ENCODE measurements at regions not wholly inside any gene's neighbourhood (a gene's known extent, or its start where the extent isn't known, plus 50 kb on each side); places are given as distances from the start of the nearest gene placed in this dataset.

GRCh38 chr7:25322473-25322872 is 94.2 kb upstream of the NPVF start:
- TF ChIP-seq CTCF (conservative IDR thresholded peaks at IDR 0.05; ENCODE audit: low read length): no peak
- no peak for DNase-seq (ENCODE audit: low read depth)
- no peak overlapping the region for H3K4me3 ChIP-seq (ENCODE audit: low read length)

GRCh38 chr7:25325186-25325757 is 97.0 kb upstream of the NPVF start:
- TF ChIP-seq CTCF (conservative IDR thresholded peaks at IDR 0.05; ENCODE audit: low read length): no peak
- H3K4me3 ChIP-seq (ENCODE audit: low read length): no peak overlapping the region
- DNase-seq (ENCODE audit: low read depth): no peak

- no peak overlapping the region for H3K4me3 ChIP-seq (ENCODE audit: low read length)
- no peak for DNase-seq (ENCODE audit: low read depth)
- TF ChIP-seq CTCF (conservative IDR thresholded peaks at IDR 0.05; ENCODE audit: low read length): no peak
Observed at GRCh38 chr7:25326501-25327156, 98.3 kb upstream of the NPVF start.

DNA sequence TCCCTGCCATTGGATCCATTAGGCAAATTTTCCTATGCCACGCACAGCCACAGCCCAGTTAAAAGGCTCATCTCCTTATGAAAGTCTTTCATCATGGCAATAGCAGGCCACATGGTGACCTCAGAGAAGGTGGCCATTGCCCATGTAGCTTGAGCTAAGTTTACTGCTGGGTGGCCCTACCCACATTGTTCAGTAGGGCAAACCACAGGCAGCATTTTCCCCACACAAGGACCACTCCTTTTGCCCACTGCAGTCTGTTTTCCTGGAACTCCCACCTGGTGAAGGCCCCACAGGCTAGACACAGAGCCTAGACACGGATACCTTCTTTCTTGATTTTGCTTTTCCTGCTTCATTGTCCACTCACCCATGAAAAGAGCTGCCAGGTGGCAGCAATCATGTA is 101.5 kb upstream of the NPVF start:
- H3K4me3 ChIP-seq (ENCODE audit: low read length): no peak overlapping the region
- DNase-seq (ENCODE audit: low read depth): no peak
- TF ChIP-seq CTCF (conservative IDR thresholded peaks at IDR 0.05; ENCODE audit: low read length): no peak

DNA sequence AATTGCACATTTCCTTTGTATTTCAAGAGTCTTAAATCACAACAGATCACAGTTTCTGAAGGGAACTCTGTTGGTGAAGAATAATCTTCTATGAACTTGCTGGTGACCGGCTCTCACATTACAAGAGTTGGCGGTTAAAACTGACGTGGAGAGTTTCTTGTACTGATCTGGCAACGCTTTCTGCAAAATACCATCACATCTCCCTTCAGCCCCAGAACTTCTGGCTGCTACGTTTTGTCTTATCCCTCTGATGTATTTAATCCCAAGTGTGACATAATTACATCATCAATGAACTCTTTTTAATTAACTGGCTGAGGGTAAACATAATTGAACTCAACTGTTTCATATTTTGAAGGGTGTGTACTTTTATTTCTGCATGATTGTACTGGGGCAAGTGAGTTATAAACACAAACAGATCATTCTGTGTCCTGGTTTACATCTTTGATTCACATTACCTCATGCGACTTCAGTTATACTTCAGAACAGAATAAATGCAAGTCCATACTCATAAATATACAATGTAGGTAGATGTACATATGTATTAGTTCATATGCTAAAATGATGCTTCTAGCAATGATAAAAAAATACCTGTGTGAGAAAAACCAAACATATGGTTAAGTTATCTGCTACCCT is 105.1 kb upstream of the NPVF start:
- no peak for DNase-seq (ENCODE audit: low read depth)
- no peak overlapping the region for H3K4me3 ChIP-seq (ENCODE audit: low read length)
- no peak for TF ChIP-seq CTCF (conservative IDR thresholded peaks at IDR 0.05; ENCODE audit: low read length)

DNA sequence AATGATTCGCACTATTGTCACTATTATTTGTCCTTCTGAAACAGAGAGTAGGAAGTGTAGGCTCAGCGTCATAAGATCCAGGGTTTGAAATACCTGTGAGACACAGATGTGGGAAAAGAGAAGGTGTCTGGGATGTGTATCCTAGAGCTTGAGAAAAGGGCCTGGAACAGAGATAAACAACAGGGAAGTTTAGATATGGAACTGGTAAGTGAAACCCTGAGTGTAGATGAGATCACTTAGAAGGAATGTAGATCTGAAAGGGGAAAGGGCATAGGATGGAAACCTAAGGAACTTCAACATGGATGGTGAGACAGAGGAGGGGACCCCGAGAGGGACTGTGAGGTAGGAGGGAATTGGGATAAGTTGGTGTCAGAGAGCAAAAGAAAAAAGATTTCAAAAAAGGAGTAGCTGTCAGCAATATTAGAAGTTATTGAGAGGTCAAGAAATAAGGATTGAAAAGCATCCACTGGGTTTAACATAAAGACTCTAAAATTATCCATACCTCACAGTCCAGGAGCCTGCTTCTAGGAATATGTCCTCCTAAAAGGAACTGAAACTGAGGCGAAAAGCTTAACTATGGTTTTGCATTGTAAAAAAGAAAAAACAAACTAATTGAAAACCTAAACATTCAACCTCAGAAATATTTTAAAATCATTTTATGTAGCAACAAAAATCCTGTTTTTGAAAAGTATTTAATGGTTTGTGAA is 119.2 kb upstream of the NPVF start:
- no peak overlapping the region for H3K4me3 ChIP-seq (ENCODE audit: low read length)
- no peak for TF ChIP-seq CTCF (conservative IDR thresholded peaks at IDR 0.05; ENCODE audit: low read length)
- no peak for DNase-seq (ENCODE audit: low read depth)
